ENCODE measurements at regions not wholly inside any gene's neighbourhood (a gene's known extent, or its start where the extent isn't known, plus 50 kb on each side); places are given as distances from the start of the nearest gene placed in this dataset.

GRCh38 chr16:17563323-17564091, 92.7 kb upstream of the XYLT1 start:
- no peaks in the 10 kb centered on the region for H3K9me3 ChIP-seq
- H3K36me3 ChIP-seq, result no peaks in the 10 kb centered on the region
- H3K4me1 ChIP-seq (ENCODE audit: control insufficient read depth in 1 of 2, insufficient read depth in 1 of 2, low read depth in 1 of 2, low read length in 1 of 2), result peaks cover 17 to 18% of the 10 kb centered on the region in 2 experiments
- TF ChIP-seq CTCF (IDR thresholded peaks at IDR 0.05), result no peak
- no peak overlapping the region for H3K27ac ChIP-seq
- no peak overlapping the region for H3K4me3 ChIP-seq (ENCODE audit: low read depth in 1 of 2, low read length in 1 of 2)
- peaks cover 12% of the 10 kb centered on the region for H3K27me3 ChIP-seq

GRCh38 chr16:17561056-17561455, 90.3 kb upstream of the XYLT1 start:
- H3K9me3 ChIP-seq, result no peaks in the 10 kb centered on the region

GRCh38 chr16:17560548-17560947, 89.8 kb upstream of the XYLT1 start:
- Histone ChIP-seq H3K27me3 (peaks cover 12% of the 10 kb centered on the region), H3K4me3 (ENCODE audit: low read depth in 1 of 2, low read length in 1 of 2) (no peak overlapping the region), H3K4me1 (ENCODE audit: control insufficient read depth in 1 of 2, insufficient read depth in 1 of 2, low read depth in 1 of 2, low read length in 1 of 2) (peaks cover 22 to 23% of the 10 kb centered on the region in 2 experiments), H3K27ac (no peak overlapping the region), H3K36me3 (no peaks in the 10 kb centered on the region), H3K9me3 (no peaks in the 10 kb centered on the region)
- no peak for TF ChIP-seq CTCF (IDR thresholded peaks at IDR 0.05)

More at GRCh38 chr16:17561056-17561455, 90.3 kb upstream of the XYLT1 start:
- Histone ChIP-seq H3K4me1 (ENCODE audit: control insufficient read depth in 1 of 2, insufficient read depth in 1 of 2, low read depth in 1 of 2, low read length in 1 of 2) (peaks cover 26% of the 10 kb centered on the region in 2 experiments), H3K27ac (no peak overlapping the region), H3K27me3 (peaks cover 12% of the 10 kb centered on the region), H3K4me3 (ENCODE audit: low read depth in 1 of 2, low read length in 1 of 2) (no peak overlapping the region), H3K36me3 (no peaks in the 10 kb centered on the region)
- TF ChIP-seq CTCF (IDR thresholded peaks at IDR 0.05), result no peak

GRCh38 chr16:17559394-17559793, 88.6 kb upstream of the XYLT1 start:
- Histone ChIP-seq H3K27ac (no peak overlapping the region), H3K27me3 (peaks cover 14% of the 10 kb centered on the region), H3K9me3 (no peaks in the 10 kb centered on the region), H3K4me1 (ENCODE audit: control insufficient read depth in 1 of 2, insufficient read depth in 1 of 2, low read depth in 1 of 2, low read length in 1 of 2) (peaks cover 10 to 11% of the 10 kb centered on the region in 2 experiments), H3K4me3 (ENCODE audit: low read depth in 1 of 2, low read length in 1 of 2) (no peak overlapping the region), H3K36me3 (no peaks in the 10 kb centered on the region)
- TF ChIP-seq CTCF (IDR thresholded peaks at IDR 0.05), result no peak

- Histone ChIP-seq H3K4me3 (ENCODE audit: low read depth in 1 of 2, low read length in 1 of 2) (no peak overlapping the region), H3K36me3 (no peaks in the 10 kb centered on the region), H3K27ac (no peak overlapping the region), H3K27me3 (peaks cover 18% of the 10 kb centered on the region), H3K9me3 (no peaks in the 10 kb centered on the region), H3K4me1 (ENCODE audit: control insufficient read depth in 1 of 2, insufficient read depth in 1 of 2, low read depth in 1 of 2, low read length in 1 of 2) (peaks cover 8 to 9% of the 10 kb centered on the region in 2 experiments)
- no peak for TF ChIP-seq CTCF (IDR thresholded peaks at IDR 0.05)
These were observed 87.2 kb upstream of the XYLT1 start for GRCh38 chr16:17557949-17558348.

Measured in neutrophil (primary cell).